ENCODE measurements at regions not wholly inside any gene's neighbourhood (a gene's known extent, or its start where the extent isn't known, plus 50 kb on each side); places are given as distances from the start of the nearest gene placed in this dataset.

DNA sequence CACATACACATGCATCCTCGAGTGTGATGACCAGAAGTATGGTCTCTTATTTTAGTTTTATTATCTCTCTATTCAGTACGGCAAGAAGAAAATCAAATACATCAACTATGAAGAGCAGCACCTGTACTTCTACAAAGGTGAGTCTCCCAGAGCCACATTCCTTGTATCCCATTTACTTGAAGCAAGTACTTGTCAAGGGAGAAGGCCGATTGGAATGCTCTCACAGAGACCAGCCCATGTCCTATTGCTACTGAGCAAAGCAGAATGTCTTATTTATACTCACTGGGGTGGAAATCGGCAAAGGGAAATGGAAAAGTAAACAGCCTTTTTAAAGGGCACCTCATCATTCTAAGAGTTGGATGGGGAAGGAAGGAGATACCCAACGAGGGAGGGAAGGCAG lies 72.6 kb upstream of the OR5AK2 start:
- no peak for TF ChIP-seq POLR2AphosphoS5 (IDR thresholded peaks at IDR 0.05; ENCODE audit: borderline replicate concordance, low read depth, low read length)
- TF ChIP-seq EZH2 (IDR thresholded peaks at IDR 0.05): no peak
- TF ChIP-seq FOXP2 (optimal IDR thresholded peaks at IDR 0.05; ENCODE audit: control extremely low read depth, extremely low read length, insufficient read depth): no peak

Measured in SK-N-MC (cell line).